ENCODE measurements at regions not wholly inside any gene's neighbourhood (a gene's known extent, or its start where the extent isn't known, plus 50 kb on each side); places are given as distances from the start of the nearest gene placed in this dataset.
A peak's percentile ranks its signal among the peaks of the same experiment; 100 is the strongest.

- peaks cover 0 to 49% (median 0%) of the 10 kb centered on the region in 3 donors for H3K27me3 ChIP-seq (ENCODE audit: control insufficient read depth in 3 of 3, insufficient read depth in 3 of 3, low read length in 2 of 3)
- H3K9ac ChIP-seq (ENCODE audit: insufficient read depth in 1 of 2, low read length in 2 of 2), result no peak overlapping the region
- H3K4me1 ChIP-seq (ENCODE audit: control insufficient read depth in 5 of 5, insufficient read depth in 5 of 5, low read length in 5 of 5), result no peaks in the 10 kb centered on the region
- DNase-seq, result no peak
- no peak overlapping the region for H3K4me3 ChIP-seq
- no peak overlapping the region for H3K27ac ChIP-seq (ENCODE audit: low read depth in 1 of 2, low read length in 1 of 2)
- 86 to 96% methylated on average over 1 of the region's 1 CpG for WGBS, 2 donors
- no peak for ATAC-seq (ENCODE audit: insufficient read depth, low FRiP score)
- no peak for TF ChIP-seq CTCF (IDR thresholded peaks at IDR 0.05; ENCODE audit: control extremely low read depth, extremely low read depth)
- H3K9me3 ChIP-seq (ENCODE audit: control insufficient read depth in 4 of 4, insufficient read depth in 3 of 4, low read length in 3 of 4), result no peaks in the 10 kb centered on the region
- no peaks in the 10 kb centered on the region for H3K36me3 ChIP-seq (ENCODE audit: control insufficient read depth in 4 of 4, insufficient read depth in 4 of 4, low read length in 4 of 4)
Observed at GRCh38 chr9:8106362-8106761, 306.8 kb upstream of the DMAC1 start.

GRCh38 chr9:8101607-8102006 is 302.0 kb upstream of the DMAC1 start:
- no peak for TF ChIP-seq CTCF (IDR thresholded peaks at IDR 0.05; ENCODE audit: control extremely low read depth, extremely low read depth)
- ATAC-seq (ENCODE audit: insufficient read depth, low FRiP score) (no peak), DNase-seq (no peak)
- Histone ChIP-seq H3K4me1 (ENCODE audit: control insufficient read depth in 5 of 5, insufficient read depth in 5 of 5, low read length in 5 of 5) (no peaks in the 10 kb centered on the region), H3K9ac (ENCODE audit: insufficient read depth in 1 of 2, low read length in 2 of 2) (no peak overlapping the region), H3K4me3 (no peak overlapping the region), H3K27me3 (ENCODE audit: control insufficient read depth in 3 of 3, insufficient read depth in 3 of 3, low read length in 2 of 3) (peaks cover 0 to 36% (median 0%) of the 10 kb centered on the region in 3 donors), H3K36me3 (ENCODE audit: control insufficient read depth in 4 of 4, insufficient read depth in 4 of 4, low read length in 4 of 4) (no peaks in the 10 kb centered on the region), H3K27ac (ENCODE audit: low read depth in 1 of 2, low read length in 1 of 2) (no peak overlapping the region), H3K9me3 (ENCODE audit: control insufficient read depth in 4 of 4, insufficient read depth in 3 of 4, low read length in 3 of 4) (peaks cover 0 to 4% (median 0%) of the 10 kb centered on the region in 4 donors)
- 77 to 87% methylated on average over 2 of the region's 2 CpGs for WGBS, 2 donors

GRCh38 chr9:8096091-8096490 is 296.5 kb upstream of the DMAC1 start:
- DNase-seq (no peak), ATAC-seq (ENCODE audit: insufficient read depth, low FRiP score) (no peak)
- H3K9ac ChIP-seq (ENCODE audit: insufficient read depth in 1 of 2, low read length in 2 of 2), result no peak overlapping the region
- no peak overlapping the region for H3K4me3 ChIP-seq
- no peak for TF ChIP-seq CTCF (IDR thresholded peaks at IDR 0.05; ENCODE audit: control extremely low read depth, extremely low read depth)
- H3K27ac ChIP-seq (ENCODE audit: low read depth in 1 of 2, low read length in 1 of 2), result no peak overlapping the region
- H3K9me3 ChIP-seq (ENCODE audit: control insufficient read depth in 4 of 4, insufficient read depth in 3 of 4, low read length in 3 of 4), result peaks cover 0 to 4% (median 0%) of the 10 kb centered on the region in 4 donors
- H3K27me3 ChIP-seq (ENCODE audit: control insufficient read depth in 3 of 3, insufficient read depth in 3 of 3, low read length in 2 of 3), result peaks cover 0 to 43% (median 0%) of the 10 kb centered on the region in 3 donors
- 67 to 93% methylated on average over 4 of the region's 4 CpGs for WGBS, 2 donors
- no peaks in the 10 kb centered on the region for H3K36me3 ChIP-seq (ENCODE audit: control insufficient read depth in 4 of 4, insufficient read depth in 4 of 4, low read length in 4 of 4)
- H3K4me1 ChIP-seq (ENCODE audit: control insufficient read depth in 5 of 5, insufficient read depth in 5 of 5, low read length in 5 of 5), result no peaks in the 10 kb centered on the region

GRCh38 chr9:8095672-8096086 is 296.1 kb upstream of the DMAC1 start:
- DNase-seq, result peak; percentile 38 to 45 (median 41)
- TF ChIP-seq CTCF (IDR thresholded peaks at IDR 0.05; ENCODE audit: control extremely low read depth, extremely low read depth), result no peak

More at GRCh38 chr9:8095672-8096086, 296.1 kb upstream of the DMAC1 start:
- peak; percentile 45 for ATAC-seq (ENCODE audit: insufficient read depth, low FRiP score)
- Histone ChIP-seq H3K36me3 (ENCODE audit: control insufficient read depth in 4 of 4, insufficient read depth in 4 of 4, low read length in 4 of 4) (no peaks in the 10 kb centered on the region), H3K27me3 (ENCODE audit: control insufficient read depth in 3 of 3, insufficient read depth in 3 of 3, low read length in 2 of 3) (peaks cover 0 to 41% (median 0%) of the 10 kb centered on the region in 3 donors), H3K27ac (ENCODE audit: low read depth in 1 of 2, low read length in 1 of 2) (no peak overlapping the region), H3K9me3 (ENCODE audit: control insufficient read depth in 4 of 4, insufficient read depth in 3 of 4, low read length in 3 of 4) (peaks cover 0 to 4% (median 0%) of the 10 kb centered on the region in 4 donors), H3K9ac (ENCODE audit: insufficient read depth in 1 of 2, low read length in 2 of 2) (no peak overlapping the region), H3K4me3 (no peak overlapping the region), H3K4me1 (ENCODE audit: control insufficient read depth in 5 of 5, insufficient read depth in 5 of 5, low read length in 5 of 5) (no peaks in the 10 kb centered on the region)
- WGBS, 2 donors, result 60 to 74% methylated on average over 3 of the region's 3 CpGs

Measured in lung (tissue), 11 donors.